HG02623 (cell line): ENCODE measurements at regions not wholly inside any gene's neighbourhood (a gene's known extent, or its start where the extent isn't known, plus 50 kb on each side); places are given as distances from the start of the nearest gene placed in this dataset.
A peak's percentile ranks its signal among the peaks of the same experiment; 100 is the strongest.

ENCODE experiments used
- ATAC-seq: cut with Tn5 transposase; IDR thresholded peaks from one replicate; pipeline ENCODE4 v1.9.1; 2021; ENCODE audit warnings: moderate library complexity; ENCODE audit not compliant: unreplicated experiment

- no peak for ATAC-seq
These were observed 179.9 kb upstream of the SPAG17 start for GRCh38 chr1:118364882-118365281.

- ATAC-seq = no peak
These were observed 178.4 kb upstream of the SPAG17 start for GRCh38 chr1:118363396-118363795.

GRCh38 chr1:118360817-118361216 is 175.8 kb upstream of the SPAG17 start:
- no peak for ATAC-seq

GRCh38 chr1:118346936-118347335 is 161.9 kb upstream of the SPAG17 start:
- no peak for ATAC-seq

- no peak for ATAC-seq
These were observed 156.2 kb upstream of the SPAG17 start for GRCh38 chr1:118340928-118341910.

GRCh38 chr1:118339400-118340124 is 154.5 kb upstream of the SPAG17 start:
- ATAC-seq = no peak

- no peak for ATAC-seq
These were observed 153.9 kb upstream of the SPAG17 start for GRCh38 chr1:118338936-118339335.

- ATAC-seq = no peak
These were observed 152.3 kb upstream of the SPAG17 start for GRCh38 chr1:118337346-118337745.

GRCh38 chr1:118335331-118335732 is 150.3 kb upstream of the SPAG17 start:
- peak; percentile 95 for ATAC-seq

GRCh38 chr1:118334506-118334905 is 149.5 kb upstream of the SPAG17 start:
- ATAC-seq = no peak

- ATAC-seq = no peak
These were observed 148.7 kb upstream of the SPAG17 start for GRCh38 chr1:118333601-118334210.

- ATAC-seq = no peak
These were observed 142.1 kb upstream of the SPAG17 start for GRCh38 chr1:118326960-118327629.

- ATAC-seq = no peak
These were observed 140.7 kb upstream of the SPAG17 start for GRCh38 chr1:118325550-118326225.

GRCh38 chr1:118323246-118323645 is 138.2 kb upstream of the SPAG17 start:
- ATAC-seq = no peak

- ATAC-seq = no peak
These were observed 137.3 kb upstream of the SPAG17 start for GRCh38 chr1:118322331-118322730.

- ATAC-seq = no peak
These were observed 136.8 kb upstream of the SPAG17 start for GRCh38 chr1:118321840-118322239.

GRCh38 chr1:118317842-118318614 is 133.0 kb upstream of the SPAG17 start:
- ATAC-seq = no peak

- ATAC-seq = no peak
These were observed 121.8 kb upstream of the SPAG17 start for GRCh38 chr1:118306851-118307250.

- ATAC-seq = no peak
These were observed 119.8 kb upstream of the SPAG17 start for GRCh38 chr1:118304722-118305359.
